ENCODE measurements at regions not wholly inside any gene's neighbourhood (a gene's known extent, or its start where the extent isn't known, plus 50 kb on each side); places are given as distances from the start of the nearest gene placed in this dataset.

DNA sequence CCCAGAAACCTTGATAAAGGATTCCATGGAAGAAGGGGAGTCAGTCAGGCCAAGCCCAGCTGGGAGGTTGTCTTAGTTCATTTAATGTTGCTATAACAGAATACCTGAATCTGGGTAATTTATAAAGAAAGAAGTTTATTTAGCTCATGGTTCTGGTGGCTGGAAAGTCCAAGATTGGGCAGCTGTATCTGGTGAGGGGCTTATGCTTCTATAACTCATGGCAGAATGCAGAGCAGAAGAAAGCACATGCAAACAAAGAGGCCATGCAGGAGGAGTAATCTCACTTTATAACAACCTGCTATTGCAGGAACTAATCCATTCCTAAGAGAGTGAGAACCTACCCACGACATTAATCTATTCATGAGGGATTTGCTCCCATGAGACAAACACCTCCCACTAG, 54.2 kb upstream of the ANKRD1 start:
- Histone ChIP-seq H3K4me3 (ENCODE audit: low read depth in 1 of 3, low read length in 3 of 3) (no peak overlapping the region), H3K9ac (ENCODE audit: low read depth in 1 of 2, low read length in 2 of 2) (no peak overlapping the region), H3K9me3 (ENCODE audit: control insufficient read depth in 4 of 4, low read length in 3 of 4) (peaks cover 0 to 4% (median 0%) of the 10 kb centered on the region in 4 donors), H3K27me3 (ENCODE audit: control insufficient read depth in 4 of 4, insufficient read depth in 4 of 4, low read length in 3 of 4) (no peaks in the 10 kb centered on the region), H3K4me1 (ENCODE audit: control insufficient read depth in 4 of 4, insufficient read depth in 4 of 4, low read length in 3 of 4) (no peaks in the 10 kb centered on the region), H3K27ac (ENCODE audit: low read depth in 1 of 2, low read length in 2 of 2) (no peak overlapping the region), H3K36me3 (ENCODE audit: control insufficient read depth in 4 of 4, insufficient read depth in 3 of 4, low read depth in 1 of 4, low read length in 3 of 4) (no peaks in the 10 kb centered on the region)
- DNase-seq (ENCODE audit: low spot score), result no peak
- TF ChIP-seq, protein P1, sequence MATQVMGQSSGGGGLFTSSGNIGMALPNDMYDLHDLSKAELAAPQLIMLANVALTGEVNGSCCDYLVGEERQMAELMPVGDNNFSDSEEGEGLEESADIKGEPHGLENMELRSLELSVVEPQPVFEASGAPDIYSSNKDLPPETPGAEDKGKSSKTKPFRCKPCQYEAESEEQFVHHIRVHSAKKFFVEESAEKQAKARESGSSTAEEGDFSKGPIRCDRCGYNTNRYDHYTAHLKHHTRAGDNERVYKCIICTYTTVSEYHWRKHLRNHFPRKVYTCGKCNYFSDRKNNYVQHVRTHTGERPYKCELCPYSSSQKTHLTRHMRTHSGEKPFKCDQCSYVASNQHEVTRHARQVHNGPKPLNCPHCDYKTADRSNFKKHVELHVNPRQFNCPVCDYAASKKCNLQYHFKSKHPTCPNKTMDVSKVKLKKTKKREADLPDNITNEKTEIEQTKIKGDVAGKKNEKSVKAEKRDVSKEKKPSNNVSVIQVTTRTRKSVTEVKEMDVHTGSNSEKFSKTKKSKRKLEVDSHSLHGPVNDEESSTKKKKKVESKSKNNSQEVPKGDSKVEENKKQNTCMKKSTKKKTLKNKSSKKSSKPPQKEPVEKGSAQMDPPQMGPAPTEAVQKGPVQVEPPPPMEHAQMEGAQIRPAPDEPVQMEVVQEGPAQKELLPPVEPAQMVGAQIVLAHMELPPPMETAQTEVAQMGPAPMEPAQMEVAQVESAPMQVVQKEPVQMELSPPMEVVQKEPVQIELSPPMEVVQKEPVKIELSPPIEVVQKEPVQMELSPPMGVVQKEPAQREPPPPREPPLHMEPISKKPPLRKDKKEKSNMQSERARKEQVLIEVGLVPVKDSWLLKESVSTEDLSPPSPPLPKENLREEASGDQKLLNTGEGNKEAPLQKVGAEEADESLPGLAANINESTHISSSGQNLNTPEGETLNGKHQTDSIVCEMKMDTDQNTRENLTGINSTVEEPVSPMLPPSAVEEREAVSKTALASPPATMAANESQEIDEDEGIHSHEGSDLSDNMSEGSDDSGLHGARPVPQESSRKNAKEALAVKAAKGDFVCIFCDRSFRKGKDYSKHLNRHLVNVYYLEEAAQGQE (IDR thresholded peaks at IDR 0.05), result no peak
- TF ChIP-seq HNF4G (IDR thresholded peaks at IDR 0.05), result no peak
- no peak for TF ChIP-seq HNF4A (conservative IDR thresholded peaks at IDR 0.05)
- TF ChIP-seq RXRA (IDR thresholded peaks at IDR 0.05), result no peak
- TF ChIP-seq GABPA (IDR thresholded peaks at IDR 0.05 in 1 of 2, conservative IDR thresholded peaks at IDR 0.05 in 1 of 2), result no peak
- no peak for TF ChIP-seq SP1 (IDR thresholded peaks at IDR 0.05)
- 73% methylated on average over 1 of the region's 1 CpG for WGBS

DNA sequence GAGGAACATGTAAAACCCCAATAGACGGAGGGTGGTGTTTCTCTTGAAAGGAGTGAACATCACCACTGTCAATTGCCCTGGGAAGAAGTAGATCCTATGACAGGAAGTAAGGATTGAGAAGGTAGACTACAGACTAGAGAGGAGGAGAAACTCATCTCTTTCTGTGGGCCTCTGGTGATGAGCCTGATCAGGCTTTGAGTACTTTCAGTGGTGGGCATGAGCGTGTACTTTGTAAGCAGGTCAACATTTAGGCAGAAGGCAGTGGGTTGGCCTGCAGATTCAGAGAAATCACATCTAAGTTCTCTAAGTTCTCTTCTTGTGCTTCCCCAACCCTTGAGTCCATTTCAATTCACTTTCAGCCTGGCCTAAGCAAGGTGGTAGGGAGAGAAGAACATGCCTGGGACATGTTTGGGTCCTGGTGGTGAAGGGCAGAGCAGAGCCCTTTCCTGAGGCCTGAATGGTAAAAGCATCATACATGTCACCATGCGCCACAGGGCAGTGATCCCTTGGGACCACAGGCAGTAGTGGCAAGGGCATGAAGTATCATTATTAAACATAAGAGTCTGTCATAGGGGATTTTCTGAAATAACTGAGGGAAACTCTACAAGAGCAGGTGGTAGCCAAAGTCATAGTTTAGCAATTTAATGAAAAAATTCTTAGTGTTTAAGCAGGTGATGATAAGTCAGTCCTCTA, 56.4 kb upstream of the ANKRD1 start:
- Histone ChIP-seq H3K27ac (ENCODE audit: low read depth in 1 of 2, low read length in 2 of 2) (no peak overlapping the region), H3K9me3 (ENCODE audit: control insufficient read depth in 4 of 4, low read length in 3 of 4) (peaks cover 0 to 4% (median 0%) of the 10 kb centered on the region in 4 donors), H3K4me1 (ENCODE audit: control insufficient read depth in 4 of 4, insufficient read depth in 4 of 4, low read length in 3 of 4) (no peaks in the 10 kb centered on the region), H3K4me3 (ENCODE audit: low read depth in 1 of 3, low read length in 3 of 3) (no peak overlapping the region), H3K9ac (ENCODE audit: low read depth in 1 of 2, low read length in 2 of 2) (no peak overlapping the region), H3K36me3 (ENCODE audit: control insufficient read depth in 4 of 4, insufficient read depth in 3 of 4, low read depth in 1 of 4, low read length in 3 of 4) (no peaks in the 10 kb centered on the region), H3K27me3 (ENCODE audit: control insufficient read depth in 4 of 4, insufficient read depth in 4 of 4, low read length in 3 of 4) (no peaks in the 10 kb centered on the region)
- TF ChIP-seq FOXA2 (IDR thresholded peaks at IDR 0.05) (no peak), NR2F2 (IDR thresholded peaks at IDR 0.05) (no peak)
- no peak for DNase-seq (ENCODE audit: low spot score)
- WGBS, result 93% methylated on average over 3 of the region's 3 CpGs

DNA sequence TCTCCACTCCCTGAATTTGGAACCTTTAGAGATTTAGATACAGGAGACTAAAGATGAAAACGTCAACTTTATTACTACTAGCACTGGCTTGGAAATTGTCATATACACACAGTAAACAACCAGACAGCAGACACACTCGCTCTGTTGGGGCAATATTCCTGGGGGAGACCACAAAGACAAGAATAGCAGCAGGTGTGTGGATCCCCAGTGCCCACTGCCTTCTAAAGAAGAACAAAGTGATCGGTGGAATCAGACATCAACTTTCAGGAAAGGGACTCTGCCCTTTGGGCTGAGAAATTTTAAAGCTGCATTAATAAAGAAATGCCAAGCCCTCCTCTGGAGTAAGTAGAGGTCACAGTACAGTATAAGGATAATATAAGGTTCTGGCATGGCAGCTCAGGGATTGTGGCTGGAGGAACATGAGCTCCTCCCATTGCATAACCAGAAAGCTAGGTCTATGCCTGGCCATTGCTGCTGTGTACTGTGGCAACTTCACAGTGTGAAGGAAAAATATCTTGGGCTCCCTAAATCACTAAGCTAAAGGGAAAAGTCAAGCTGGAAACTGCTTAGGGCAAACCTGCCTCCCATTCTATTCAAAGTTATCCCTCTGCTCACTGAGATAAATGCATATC, 57.1 kb upstream of the ANKRD1 start:
- no peak for DNase-seq (ENCODE audit: low spot score)
- Histone ChIP-seq H3K9ac (ENCODE audit: low read depth in 1 of 2, low read length in 2 of 2) (no peak overlapping the region), H3K4me3 (ENCODE audit: low read depth in 1 of 3, low read length in 3 of 3) (no peak overlapping the region), H3K4me1 (ENCODE audit: control insufficient read depth in 4 of 4, insufficient read depth in 4 of 4, low read length in 3 of 4) (no peaks in the 10 kb centered on the region), H3K9me3 (ENCODE audit: control insufficient read depth in 4 of 4, low read length in 3 of 4) (peaks cover 0 to 4% (median 0%) of the 10 kb centered on the region in 4 donors), H3K36me3 (ENCODE audit: control insufficient read depth in 4 of 4, insufficient read depth in 3 of 4, low read depth in 1 of 4, low read length in 3 of 4) (no peaks in the 10 kb centered on the region), H3K27me3 (ENCODE audit: control insufficient read depth in 4 of 4, insufficient read depth in 4 of 4, low read length in 3 of 4) (no peaks in the 10 kb centered on the region), H3K27ac (ENCODE audit: low read depth in 1 of 2, low read length in 2 of 2) (no peak overlapping the region)
- 80% methylated on average over 3 of the region's 3 CpGs for WGBS
- TF ChIP-seq FOXA1 (IDR thresholded peaks at IDR 0.05), result no peak
- TF ChIP-seq HNF4G (IDR thresholded peaks at IDR 0.05), result no peak
- TF ChIP-seq, protein P2, sequence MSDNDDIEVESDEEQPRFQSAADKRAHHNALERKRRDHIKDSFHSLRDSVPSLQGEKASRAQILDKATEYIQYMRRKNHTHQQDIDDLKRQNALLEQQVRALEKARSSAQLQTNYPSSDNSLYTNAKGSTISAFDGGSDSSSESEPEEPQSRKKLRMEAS (IDR thresholded peaks at IDR 0.05), result no peak
- TF ChIP-seq RAD21 (IDR thresholded peaks at IDR 0.05), result no peak
- no peak for TF ChIP-seq HNF4A (conservative IDR thresholded peaks at IDR 0.05)
- TF ChIP-seq SP1 (IDR thresholded peaks at IDR 0.05), result no peak
- no peak for TF ChIP-seq JUND (IDR thresholded peaks at IDR 0.05)
- TF ChIP-seq, protein P3, sequence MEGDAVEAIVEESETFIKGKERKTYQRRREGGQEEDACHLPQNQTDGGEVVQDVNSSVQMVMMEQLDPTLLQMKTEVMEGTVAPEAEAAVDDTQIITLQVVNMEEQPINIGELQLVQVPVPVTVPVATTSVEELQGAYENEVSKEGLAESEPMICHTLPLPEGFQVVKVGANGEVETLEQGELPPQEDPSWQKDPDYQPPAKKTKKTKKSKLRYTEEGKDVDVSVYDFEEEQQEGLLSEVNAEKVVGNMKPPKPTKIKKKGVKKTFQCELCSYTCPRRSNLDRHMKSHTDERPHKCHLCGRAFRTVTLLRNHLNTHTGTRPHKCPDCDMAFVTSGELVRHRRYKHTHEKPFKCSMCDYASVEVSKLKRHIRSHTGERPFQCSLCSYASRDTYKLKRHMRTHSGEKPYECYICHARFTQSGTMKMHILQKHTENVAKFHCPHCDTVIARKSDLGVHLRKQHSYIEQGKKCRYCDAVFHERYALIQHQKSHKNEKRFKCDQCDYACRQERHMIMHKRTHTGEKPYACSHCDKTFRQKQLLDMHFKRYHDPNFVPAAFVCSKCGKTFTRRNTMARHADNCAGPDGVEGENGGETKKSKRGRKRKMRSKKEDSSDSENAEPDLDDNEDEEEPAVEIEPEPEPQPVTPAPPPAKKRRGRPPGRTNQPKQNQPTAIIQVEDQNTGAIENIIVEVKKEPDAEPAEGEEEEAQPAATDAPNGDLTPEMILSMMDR (IDR thresholded peaks at IDR 0.05; ENCODE audit: low read depth, low read length, missing input control), result no peak
- no peak for TF ChIP-seq GABPA (IDR thresholded peaks at IDR 0.05 in 1 of 2, conservative IDR thresholded peaks at IDR 0.05 in 1 of 2)
- no peak for TF ChIP-seq RXRA (IDR thresholded peaks at IDR 0.05)
- no peak for TF ChIP-seq FOXA2 (IDR thresholded peaks at IDR 0.05)
- no peak for TF ChIP-seq EGR1 (IDR thresholded peaks at IDR 0.05; ENCODE audit: low read depth in 2 of 2)
- TF ChIP-seq YY1 (IDR thresholded peaks at IDR 0.05), result no peak
- TF ChIP-seq TAF1 (conservative IDR thresholded peaks at IDR 0.05), result no peak
- TF ChIP-seq, protein P1 (IDR thresholded peaks at IDR 0.05), result no peak
